DOHH2 (cell line): ENCODE measurements at regions not wholly inside any gene's neighbourhood (a gene's known extent, or its start where the extent isn't known, plus 50 kb on each side); places are given as distances from the start of the nearest gene placed in this dataset.

Source experiments
- H3F3A ChIP-seq: fragments of 200-600 bp; sonication (generic), shearing (Covaris generic); 2 replicates; pipeline ENCODE4 v1.6.0; 2016; ENCODE audit warnings: antibody characterized with exemption, mild to moderate bottlenecking; ENCODE audit not compliant: control insufficient read depth, insufficient read depth
- H3K27ac ChIP-seq: fragments of 200-600 bp; sonication (generic); 2 replicates; pipeline ENCODE4 v1.5.1; 2014; ENCODE audit warnings: low read depth, mild to moderate bottlenecking, low read length, moderate library complexity
- H3K27me3 ChIP-seq: fragments of 200-600 bp; sonication (generic); 2 replicates; pipeline ENCODE4 v1.6.1; 2014; ENCODE audit warnings: mild to moderate bottlenecking, low read length, mixed read lengths; ENCODE audit not compliant: control insufficient read depth
- H3K36me3 ChIP-seq: fragments of 200-600 bp; sonication (generic); 2 replicates; pipeline ENCODE4 v1.6.1; 2014; ENCODE audit warnings: mild to moderate bottlenecking, low read length, moderate library complexity, mixed read lengths; ENCODE audit not compliant: control insufficient read depth
- H3K4me1 ChIP-seq: fragments of 200-600 bp; sonication (generic); 2 replicates; pipeline ENCODE4 v1.6.1; 2014; ENCODE audit warnings: mild to moderate bottlenecking, low read length, mixed read lengths; ENCODE audit not compliant: control insufficient read depth
- H3K4me2 ChIP-seq: fragments of 200-600 bp; sonication (generic); 2 replicates; pipeline ENCODE4 v1.6.0; 2014; ENCODE audit warnings: mild to moderate bottlenecking, low read length, moderate library complexity
- H3K4me3 ChIP-seq: fragments of 200-600 bp; sonication (generic); 2 replicates; pipeline ENCODE4 v1.5.1; 2014; ENCODE audit warnings: mild to moderate bottlenecking, low read length, mixed read lengths
- H3K79me2 ChIP-seq: fragments of 200-600 bp; sonication (generic); 2 replicates; pipeline ENCODE4 v1.6.1; 2014; ENCODE audit warnings: mild to moderate bottlenecking, low read length, mixed read lengths; ENCODE audit not compliant: control insufficient read depth
- H3K9me2 ChIP-seq: fragments of 200-600 bp; sonication (generic); replicated peaks from 2 replicates; pipeline ENCODE4 v1.6.1; 2014; ENCODE audit warnings: mild to moderate bottlenecking, low read length, mixed read lengths; ENCODE audit not compliant: control insufficient read depth
- H3K9me3 ChIP-seq: fragments of 200-600 bp; sonication (generic); 2 replicates; pipeline ENCODE4 v1.6.1; 2014; ENCODE audit warnings: antibody characterized with exemption, low read length, mixed read lengths; ENCODE audit not compliant: control insufficient read depth, insufficient read depth
- H4K20me1 ChIP-seq: fragments of 200-600 bp; sonication (generic); 2 replicates; pipeline ENCODE4 v1.6.0; 2014; ENCODE audit warnings: low read depth, mild to moderate bottlenecking, antibody characterized with exemption, low read length, moderate library complexity; ENCODE audit not compliant: control insufficient read depth, insufficient read depth
- EZH2phosphoT487 ChIP-seq: fragments of 200-600 bp; sonication (generic); IDR thresholded peaks from 2 replicates; pipeline ENCODE4 v1.6.1; 2017; ENCODE audit warnings: borderline replicate concordance, mild to moderate bottlenecking, antibody characterized with exemption, low read length, moderate library complexity, mixed read lengths
- TF ChIP-seq, protein P1 (sequence below): fragments of 200-600 bp; sonication (generic); IDR thresholded peaks from one replicate; pipeline ENCODE4 v1.5.1; 2014; ENCODE audit warnings: antibody characterized with exemption, mild to moderate bottlenecking, low read depth, low read length; ENCODE audit not compliant: poor library complexity, severe bottlenecking

DNA sequence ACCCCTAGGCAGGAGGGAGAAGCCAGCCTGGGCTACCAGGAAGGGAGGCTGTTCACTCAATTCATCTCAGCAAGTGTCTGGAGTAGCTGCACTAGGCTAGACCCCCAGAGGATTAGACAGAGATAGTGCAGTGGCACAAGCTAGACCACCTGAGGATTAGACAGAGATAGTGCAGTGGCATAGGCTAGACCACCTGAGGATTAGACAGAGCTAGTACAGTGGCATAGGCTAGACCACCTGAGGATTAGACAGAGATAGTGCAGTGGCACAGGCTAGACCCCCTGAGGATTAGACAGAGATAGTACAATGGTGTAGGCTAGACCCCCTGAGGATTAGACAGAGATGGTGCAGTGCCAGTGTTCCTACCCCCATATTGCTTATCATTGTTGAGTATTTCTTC, 74.1 kb upstream of the SDK2 start:
- peaks cover 27% of the 10 kb centered on the region for H3K4me1 ChIP-seq
- no peaks in the 10 kb centered on the region for H3K9me2 ChIP-seq
- TF ChIP-seq EZH2phosphoT487: no peak
- TF ChIP-seq, protein P1, sequence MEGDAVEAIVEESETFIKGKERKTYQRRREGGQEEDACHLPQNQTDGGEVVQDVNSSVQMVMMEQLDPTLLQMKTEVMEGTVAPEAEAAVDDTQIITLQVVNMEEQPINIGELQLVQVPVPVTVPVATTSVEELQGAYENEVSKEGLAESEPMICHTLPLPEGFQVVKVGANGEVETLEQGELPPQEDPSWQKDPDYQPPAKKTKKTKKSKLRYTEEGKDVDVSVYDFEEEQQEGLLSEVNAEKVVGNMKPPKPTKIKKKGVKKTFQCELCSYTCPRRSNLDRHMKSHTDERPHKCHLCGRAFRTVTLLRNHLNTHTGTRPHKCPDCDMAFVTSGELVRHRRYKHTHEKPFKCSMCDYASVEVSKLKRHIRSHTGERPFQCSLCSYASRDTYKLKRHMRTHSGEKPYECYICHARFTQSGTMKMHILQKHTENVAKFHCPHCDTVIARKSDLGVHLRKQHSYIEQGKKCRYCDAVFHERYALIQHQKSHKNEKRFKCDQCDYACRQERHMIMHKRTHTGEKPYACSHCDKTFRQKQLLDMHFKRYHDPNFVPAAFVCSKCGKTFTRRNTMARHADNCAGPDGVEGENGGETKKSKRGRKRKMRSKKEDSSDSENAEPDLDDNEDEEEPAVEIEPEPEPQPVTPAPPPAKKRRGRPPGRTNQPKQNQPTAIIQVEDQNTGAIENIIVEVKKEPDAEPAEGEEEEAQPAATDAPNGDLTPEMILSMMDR: no peak
- no peaks in the 10 kb centered on the region for H3K79me2 ChIP-seq
- no peaks in the 10 kb centered on the region for H3K9me3 ChIP-seq
- no peak overlapping the region for H3K27ac ChIP-seq
- H4K20me1 ChIP-seq: no peaks in the 10 kb centered on the region
- H3K36me3 ChIP-seq: no peaks in the 10 kb centered on the region
- no peaks in the 10 kb centered on the region for H3F3A ChIP-seq
- H3K4me3 ChIP-seq: no peak overlapping the region
- no peaks in the 10 kb centered on the region; the same call in 1 of the 2 replicates for H3K27me3 ChIP-seq
- no peak overlapping the region for H3K4me2 ChIP-seq

DNA sequence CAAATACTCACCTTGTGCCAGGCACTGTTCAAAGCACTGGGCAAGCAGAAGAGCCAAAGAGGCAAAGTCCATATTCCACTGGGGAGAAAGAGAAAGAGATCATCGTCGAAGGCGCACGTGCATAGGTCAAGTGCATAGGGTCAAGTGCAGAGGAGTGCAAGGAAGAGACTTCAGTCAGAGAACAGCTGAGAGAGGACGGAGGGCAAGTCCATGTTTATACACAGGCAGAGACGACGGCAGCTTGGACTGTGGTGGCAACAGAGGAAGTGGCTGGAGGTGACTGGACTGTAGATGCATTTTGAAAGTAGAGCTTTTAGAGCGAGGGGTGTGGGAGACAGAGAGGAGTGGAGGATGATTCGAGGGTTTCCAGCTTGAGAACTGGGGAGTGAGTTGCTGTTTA, 74.7 kb upstream of the SDK2 start:
- Histone ChIP-seq H3K27me3 (peaks cover under 1% of the 10 kb centered on the region; the same call in 1 of the 2 replicates), H3K9me2 (no peaks in the 10 kb centered on the region), H3K4me1 (peaks cover 27% of the 10 kb centered on the region), H3K4me2 (no peak overlapping the region), H3F3A (no peaks in the 10 kb centered on the region), H4K20me1 (no peaks in the 10 kb centered on the region), H3K79me2 (no peaks in the 10 kb centered on the region), H3K27ac (no peak overlapping the region), H3K4me3 (no peak overlapping the region), H3K36me3 (no peaks in the 10 kb centered on the region), H3K9me3 (no peaks in the 10 kb centered on the region)
- TF ChIP-seq, protein P1: no peak
- TF ChIP-seq EZH2phosphoT487: no peak

DNA sequence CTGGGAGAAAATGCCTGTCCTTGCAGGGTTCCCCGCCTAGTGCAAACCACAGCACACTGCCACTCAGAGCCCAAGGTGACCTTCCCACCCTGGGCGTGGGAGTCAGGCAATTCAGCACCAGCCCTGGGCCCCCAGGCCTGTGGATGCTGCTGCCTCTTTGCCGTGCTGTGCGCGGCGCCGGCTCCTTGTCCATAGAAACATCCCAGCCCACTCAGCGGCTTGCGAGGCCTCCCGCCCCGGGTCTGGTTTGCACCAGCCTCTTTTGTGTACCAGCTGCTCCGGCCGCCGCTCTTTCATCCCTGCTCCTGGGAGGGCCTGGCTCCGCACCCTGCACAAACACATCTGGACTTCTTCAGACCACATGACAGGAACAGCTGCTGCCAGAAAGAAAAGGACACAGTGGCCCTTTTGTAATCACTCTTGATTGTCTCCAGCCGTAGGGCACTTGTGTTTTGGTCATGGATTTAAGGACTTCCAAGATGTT, 75.4 kb upstream of the SDK2 start:
- Histone ChIP-seq H3K36me3 (no peaks in the 10 kb centered on the region), H3K4me2 (no peak overlapping the region), H3K4me3 (no peak overlapping the region), H3K27me3 (peaks cover 2% of the 10 kb centered on the region; the same call in 1 of the 2 replicates), H3K79me2 (no peaks in the 10 kb centered on the region), H3K9me3 (no peaks in the 10 kb centered on the region), H4K20me1 (no peaks in the 10 kb centered on the region), H3K27ac (no peak overlapping the region), H3K9me2 (no peaks in the 10 kb centered on the region), H3K4me1 (peaks cover 27% of the 10 kb centered on the region), H3F3A (no peaks in the 10 kb centered on the region)
- no peak for TF ChIP-seq EZH2phosphoT487
- TF ChIP-seq, protein P1: no peak
